ENCODE measurements at regions not wholly inside any gene's neighbourhood (a gene's known extent, or its start where the extent isn't known, plus 50 kb on each side); places are given as distances from the start of the nearest gene placed in this dataset.

DNA sequence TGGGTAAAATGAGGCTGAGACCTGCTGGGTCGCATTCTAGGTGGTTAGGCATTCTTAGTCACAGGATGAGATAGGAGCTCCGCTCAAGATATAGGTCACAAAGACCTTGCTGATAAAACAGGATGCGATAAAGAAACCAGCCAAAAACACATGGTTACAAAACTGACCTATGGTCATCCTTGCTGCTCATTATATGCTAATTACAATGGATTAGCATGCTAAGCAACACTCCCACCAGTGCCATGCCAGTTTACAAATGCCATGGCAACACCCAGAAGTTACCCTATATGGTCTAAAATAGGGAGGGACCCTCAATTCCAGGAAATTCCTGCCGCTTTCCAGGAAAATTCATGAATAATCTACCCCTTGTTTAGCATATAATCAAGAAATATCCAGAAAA is 132.4 kb downstream of the BRMS1L start:
- Histone ChIP-seq H3K27me3 (ENCODE audit: control insufficient read depth in 2 of 2, insufficient read depth in 2 of 2, low read length in 2 of 2) (no peaks in the 10 kb centered on the region), H3K9ac (replicated peaks; ENCODE audit: extremely low read depth, insufficient read depth, low read length) (no peak overlapping the region), H3K36me3 (ENCODE audit: control insufficient read depth in 2 of 2, extremely low read depth in 1 of 2, insufficient read depth in 2 of 2, low read length in 2 of 2) (no peaks in the 10 kb centered on the region), H3K79me2 (ENCODE audit: control insufficient read depth, insufficient read depth, low read length) (no peaks in the 10 kb centered on the region), H3K9me1 (replicated peaks; ENCODE audit: control insufficient read depth, extremely low read depth, insufficient read depth, low read length) (no peaks in the 10 kb centered on the region), H3K4me3 (replicated peaks in 1 of 3; ENCODE audit: insufficient read depth in 1 of 3, low read depth in 1 of 3, low read length in 3 of 3) (no peak overlapping the region), H3K4me1 (ENCODE audit: control insufficient read depth, extremely low read depth, insufficient read depth, low read length) (no peaks in the 10 kb centered on the region), H2AFZ (ENCODE audit: low read depth, low read length) (no peak overlapping the region), H4K20me1 (replicated peaks; ENCODE audit: control insufficient read depth, extremely low read depth, insufficient read depth, low read length) (no peaks in the 10 kb centered on the region), H3K4me2 (ENCODE audit: insufficient read depth, low read length) (no peak overlapping the region), H3K9me3 (replicated peaks; ENCODE audit: control insufficient read depth, insufficient read depth, low read length) (no peaks in the 10 kb centered on the region), H3K27ac (ENCODE audit: insufficient read depth, low read depth, low read length) (no peak overlapping the region)
- FAIRE-seq (no peak), DNase-seq (ENCODE audit: low read depth, low spot score) (no peak)
- TF ChIP-seq GATA2 (IDR thresholded peaks at IDR 0.05; ENCODE audit: insufficient read depth, insufficient read length, low read depth, low read length), result no peak
- TF ChIP-seq POLR2AphosphoS5 (IDR thresholded peaks at IDR 0.05; ENCODE audit: insufficient read depth, low read depth, low read length), result no peak
- TF ChIP-seq, protein P1, sequence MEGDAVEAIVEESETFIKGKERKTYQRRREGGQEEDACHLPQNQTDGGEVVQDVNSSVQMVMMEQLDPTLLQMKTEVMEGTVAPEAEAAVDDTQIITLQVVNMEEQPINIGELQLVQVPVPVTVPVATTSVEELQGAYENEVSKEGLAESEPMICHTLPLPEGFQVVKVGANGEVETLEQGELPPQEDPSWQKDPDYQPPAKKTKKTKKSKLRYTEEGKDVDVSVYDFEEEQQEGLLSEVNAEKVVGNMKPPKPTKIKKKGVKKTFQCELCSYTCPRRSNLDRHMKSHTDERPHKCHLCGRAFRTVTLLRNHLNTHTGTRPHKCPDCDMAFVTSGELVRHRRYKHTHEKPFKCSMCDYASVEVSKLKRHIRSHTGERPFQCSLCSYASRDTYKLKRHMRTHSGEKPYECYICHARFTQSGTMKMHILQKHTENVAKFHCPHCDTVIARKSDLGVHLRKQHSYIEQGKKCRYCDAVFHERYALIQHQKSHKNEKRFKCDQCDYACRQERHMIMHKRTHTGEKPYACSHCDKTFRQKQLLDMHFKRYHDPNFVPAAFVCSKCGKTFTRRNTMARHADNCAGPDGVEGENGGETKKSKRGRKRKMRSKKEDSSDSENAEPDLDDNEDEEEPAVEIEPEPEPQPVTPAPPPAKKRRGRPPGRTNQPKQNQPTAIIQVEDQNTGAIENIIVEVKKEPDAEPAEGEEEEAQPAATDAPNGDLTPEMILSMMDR (IDR thresholded peaks at IDR 0.05; ENCODE audit: extremely low read depth in 1 of 2, insufficient read depth in 1 of 2, low read depth in 1 of 2, low read length in 2 of 2), result no peak
- no peak for TF ChIP-seq POLR2A (IDR thresholded peaks at IDR 0.05; ENCODE audit: low read depth, low read length)
- no peak for TF ChIP-seq JUN (IDR thresholded peaks at IDR 0.05; ENCODE audit: borderline replicate concordance, insufficient read depth, insufficient read length, low read depth)
- TF ChIP-seq FOS (IDR thresholded peaks at IDR 0.05; ENCODE audit: borderline replicate concordance, insufficient read depth, low read length), result no peak
- TF ChIP-seq, protein P2, sequence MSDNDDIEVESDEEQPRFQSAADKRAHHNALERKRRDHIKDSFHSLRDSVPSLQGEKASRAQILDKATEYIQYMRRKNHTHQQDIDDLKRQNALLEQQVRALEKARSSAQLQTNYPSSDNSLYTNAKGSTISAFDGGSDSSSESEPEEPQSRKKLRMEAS (IDR thresholded peaks at IDR 0.05; ENCODE audit: insufficient read depth, insufficient read length), result no peak
- TF ChIP-seq EZH2 (IDR thresholded peaks at IDR 0.05; ENCODE audit: borderline replicate concordance, low read depth, low read length, severe bottlenecking), result no peak
- no peak for TF ChIP-seq MYC (IDR thresholded peaks at IDR 0.05; ENCODE audit: low read depth, low read length)
- dilution Hi-C loops (cut with MboI; ENCODE audit: extremely low pct_ligation_motif_present, low sequenced_read_pairs) (no loop called here), intact Hi-C loops (cut with micrococcal nuclease) (loop anchor here (10.0 kb wide), 1 partner anchor 406 kb away; no protein-coding TSS in a partner anchor)
- POLR2A ChIA-PET, result no interaction called here
- BruUV-seq (replicated peaks), result no TSS peak
- CTCF ChIA-PET, result no interaction called here

Data from endothelial cell of umbilical vein (primary cell).